ENCODE measurements at regions not wholly inside any gene's neighbourhood (a gene's known extent, or its start where the extent isn't known, plus 50 kb on each side); places are given as distances from the start of the nearest gene placed in this dataset.

DNA sequence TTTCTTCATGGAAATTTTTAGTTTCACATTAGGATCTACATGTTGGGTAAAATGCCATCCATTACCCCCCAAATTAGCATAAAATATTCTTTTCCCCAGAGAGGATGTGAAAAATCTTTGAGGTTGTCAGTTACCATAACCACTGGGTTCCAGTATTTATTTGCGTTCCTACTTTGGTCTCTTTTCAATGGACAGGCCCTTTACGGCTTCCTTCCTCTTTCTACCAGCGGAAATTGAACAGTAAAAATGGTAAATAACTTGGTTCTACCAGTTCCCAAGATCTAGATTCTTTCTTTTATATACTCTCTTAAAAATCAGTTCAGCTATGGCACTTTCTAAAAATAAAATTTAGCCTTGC, 169.2 kb upstream of the APCDD1 start:
- no peaks in the 10 kb centered on the region for H3K9me1 ChIP-seq (ENCODE audit: control insufficient read depth, extremely low read depth, insufficient read depth, low read length)
- TF ChIP-seq EZH2 (IDR thresholded peaks at IDR 0.05; ENCODE audit: low read length) = no peak
- TF ChIP-seq, protein P1, sequence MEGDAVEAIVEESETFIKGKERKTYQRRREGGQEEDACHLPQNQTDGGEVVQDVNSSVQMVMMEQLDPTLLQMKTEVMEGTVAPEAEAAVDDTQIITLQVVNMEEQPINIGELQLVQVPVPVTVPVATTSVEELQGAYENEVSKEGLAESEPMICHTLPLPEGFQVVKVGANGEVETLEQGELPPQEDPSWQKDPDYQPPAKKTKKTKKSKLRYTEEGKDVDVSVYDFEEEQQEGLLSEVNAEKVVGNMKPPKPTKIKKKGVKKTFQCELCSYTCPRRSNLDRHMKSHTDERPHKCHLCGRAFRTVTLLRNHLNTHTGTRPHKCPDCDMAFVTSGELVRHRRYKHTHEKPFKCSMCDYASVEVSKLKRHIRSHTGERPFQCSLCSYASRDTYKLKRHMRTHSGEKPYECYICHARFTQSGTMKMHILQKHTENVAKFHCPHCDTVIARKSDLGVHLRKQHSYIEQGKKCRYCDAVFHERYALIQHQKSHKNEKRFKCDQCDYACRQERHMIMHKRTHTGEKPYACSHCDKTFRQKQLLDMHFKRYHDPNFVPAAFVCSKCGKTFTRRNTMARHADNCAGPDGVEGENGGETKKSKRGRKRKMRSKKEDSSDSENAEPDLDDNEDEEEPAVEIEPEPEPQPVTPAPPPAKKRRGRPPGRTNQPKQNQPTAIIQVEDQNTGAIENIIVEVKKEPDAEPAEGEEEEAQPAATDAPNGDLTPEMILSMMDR (optimal IDR thresholded peaks at IDR 0.05 in 1 of 3, IDR thresholded peaks at IDR 0.05 in 1 of 3, conservative IDR thresholded peaks at IDR 0.05 in 1 of 3; ENCODE audit: extremely low read depth in 1 of 3, insufficient read depth in 2 of 3, low read length in 3 of 3) = no peak
- no peak overlapping the region for H2AFZ ChIP-seq (ENCODE audit: control insufficient read depth, low read length)
- H3K4me1 ChIP-seq (ENCODE audit: control insufficient read depth, extremely low read depth, insufficient read depth, low read length) = peaks cover 8% of the 10 kb centered on the region
- dilution Hi-C loops (cut with MboI; ENCODE audit: extremely low pct_ligation_motif_present, low sequenced_read_pairs) = no loop called here
- H3K4me3 ChIP-seq (ENCODE audit: control insufficient read depth in 2 of 3, extremely low read depth in 1 of 3, insufficient read depth in 2 of 3, low read depth in 1 of 3, low read length in 3 of 3) = no peak overlapping the region
- H3K4me2 ChIP-seq (ENCODE audit: control insufficient read depth, extremely low read depth, insufficient read depth, low read depth, low read length) = no peak overlapping the region
- no peaks in the 10 kb centered on the region for H3K27me3 ChIP-seq (ENCODE audit: control insufficient read depth, extremely low read depth, insufficient read depth, low read length)
- no peaks in the 10 kb centered on the region for H4K20me1 ChIP-seq (ENCODE audit: control insufficient read depth, extremely low read depth, insufficient read depth, low read length)
- no peak overlapping the region for H3K27ac ChIP-seq (ENCODE audit: control insufficient read depth, insufficient read depth, low read length)
- DNase-seq (ENCODE audit: low read depth, low spot score) (no peak), FAIRE-seq (no peak)
- H3K36me3 ChIP-seq (ENCODE audit: control insufficient read depth in 2 of 2, extremely low read depth in 1 of 2, insufficient read depth in 2 of 2, low read length in 2 of 2) = no peaks in the 10 kb centered on the region
- no peak overlapping the region for H3K9ac ChIP-seq (ENCODE audit: control insufficient read depth, extremely low read depth, insufficient read depth, low read length)
- H3K79me2 ChIP-seq (ENCODE audit: control insufficient read depth, insufficient read depth, low read length) = no peaks in the 10 kb centered on the region
- H3K9me3 ChIP-seq (ENCODE audit: control insufficient read depth, low read depth, low read length) = no peaks in the 10 kb centered on the region

DNA sequence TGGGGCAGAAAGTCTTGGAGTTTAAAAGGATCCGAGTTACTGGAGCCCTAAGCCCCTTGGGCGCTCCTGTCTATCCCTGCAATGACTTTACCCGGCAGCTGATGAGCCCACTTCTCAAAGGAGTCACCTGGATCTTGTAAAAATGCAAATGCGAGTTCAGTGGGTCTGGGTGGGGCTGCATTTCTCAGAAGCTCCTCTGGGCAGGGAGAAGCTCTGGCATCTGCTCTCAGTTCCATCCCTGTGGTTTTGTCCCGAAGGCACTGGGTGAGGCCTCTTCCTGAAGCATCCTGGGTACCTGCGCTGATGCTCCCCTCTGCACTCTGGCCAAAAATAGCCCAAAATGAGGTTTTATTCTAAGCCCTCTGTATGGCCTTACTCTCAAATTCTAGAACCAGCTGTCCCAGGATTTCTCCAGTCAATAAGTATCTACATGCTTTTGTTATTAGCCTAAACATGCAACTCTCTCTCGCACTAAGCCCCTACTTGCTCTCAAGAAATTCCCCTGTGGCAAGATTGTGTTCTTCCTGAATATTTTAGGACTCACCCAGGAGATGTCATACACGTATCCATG, 167.8 kb upstream of the APCDD1 start:
- DNase-seq (ENCODE audit: low read depth, low spot score) = no peak
- H3K27me3 ChIP-seq (ENCODE audit: control insufficient read depth, extremely low read depth, insufficient read depth, low read length) = no peaks in the 10 kb centered on the region
- no peaks in the 10 kb centered on the region for H3K9me3 ChIP-seq (ENCODE audit: control insufficient read depth, low read depth, low read length)
- no peaks in the 10 kb centered on the region for H4K20me1 ChIP-seq (ENCODE audit: control insufficient read depth, extremely low read depth, insufficient read depth, low read length)
- TF ChIP-seq, protein P1 (optimal IDR thresholded peaks at IDR 0.05 in 1 of 3, IDR thresholded peaks at IDR 0.05 in 1 of 3, conservative IDR thresholded peaks at IDR 0.05 in 1 of 3; ENCODE audit: extremely low read depth in 1 of 3, insufficient read depth in 2 of 3, low read length in 3 of 3) = no peak
- H2AFZ ChIP-seq (ENCODE audit: control insufficient read depth, low read length) = no peak overlapping the region
- no peak overlapping the region for H3K27ac ChIP-seq (ENCODE audit: control insufficient read depth, insufficient read depth, low read length)
- no peaks in the 10 kb centered on the region for H3K36me3 ChIP-seq (ENCODE audit: control insufficient read depth in 2 of 2, extremely low read depth in 1 of 2, insufficient read depth in 2 of 2, low read length in 2 of 2)
- no peak overlapping the region for H3K4me3 ChIP-seq (ENCODE audit: control insufficient read depth in 2 of 3, extremely low read depth in 1 of 3, insufficient read depth in 2 of 3, low read depth in 1 of 3, low read length in 3 of 3)
- H3K9ac ChIP-seq (ENCODE audit: control insufficient read depth, extremely low read depth, insufficient read depth, low read length) = no peak overlapping the region
- H3K79me2 ChIP-seq (ENCODE audit: control insufficient read depth, insufficient read depth, low read length) = no peaks in the 10 kb centered on the region
- H3K9me1 ChIP-seq (ENCODE audit: control insufficient read depth, extremely low read depth, insufficient read depth, low read length) = no peaks in the 10 kb centered on the region
- FAIRE-seq = peak; percentile 69
- H3K4me2 ChIP-seq (ENCODE audit: control insufficient read depth, extremely low read depth, insufficient read depth, low read depth, low read length) = peak overlapping the region; percentile 37
- dilution Hi-C loops (cut with MboI; ENCODE audit: extremely low pct_ligation_motif_present, low sequenced_read_pairs) = no loop called here
- peaks cover 8% of the 10 kb centered on the region for H3K4me1 ChIP-seq (ENCODE audit: control insufficient read depth, extremely low read depth, insufficient read depth, low read length)

Measured in keratinocyte (primary cell).